Thyroid gland (tissue), 4 donors: ENCODE measurements at regions not wholly inside any gene's neighbourhood (a gene's known extent, or its start where the extent isn't known, plus 50 kb on each side); places are given as distances from the start of the nearest gene placed in this dataset.
A peak's percentile ranks its signal among the peaks of the same experiment; 100 is the strongest.
"Not testable (repeated sequence)": the region's sequence is repeated elsewhere in the genome, so short reads cannot be mapped to it uniquely, and the experiment has no call there.

Experiments
- DNase-seq, 2 donors: peaks; one replicate each; pipeline ENCODE4 v3.0.0-alpha.2; 2019
- H3K27ac ChIP-seq, 3 donors: fragments of 200-600 bp; sonication (generic); 1 replicate in 2 of 3; 2 replicates in 1 of 3; pipeline ENCODE4 v1.5.1; 2016 to 2019; ENCODE audit warnings: mild to moderate bottlenecking in 1 of 3, moderate library complexity in 1 of 3
- H3K27me3 ChIP-seq: fragments of 200-600 bp; sonication (generic); one replicate; pipeline ENCODE4 v1.5.1; 2019
- H3K36me3 ChIP-seq, 2 donors: fragments of 200-600 bp; sonication (generic); one replicate each; pipeline ENCODE4 v1.5.1; 2016 to 2019
- H3K4me1 ChIP-seq, 2 donors: fragments of 200-600 bp; sonication (generic); one replicate each; pipeline ENCODE4 v1.5.1; 2017 to 2019
- H3K4me3 ChIP-seq, 3 donors: fragments of 200-600 bp; sonication (generic); replicated peaks in 1 of 3; 1 replicate in 2 of 3; 2 replicates in 1 of 3; pipeline ENCODE4 v1.5.1; 2016; ENCODE audit warnings: mild to moderate bottlenecking in 1 of 3
- H3K9me3 ChIP-seq: fragments of 200-600 bp; sonication (generic); one replicate; pipeline ENCODE4 v1.5.1; 2017
- POLR2A ChIP-seq, 2 donors: fragments of 450-650 bp; IDR thresholded peaks; one replicate each; pipeline ENCODE4 v1.6.1; 2017; ENCODE audit warnings: antibody characterized with exemption in 2 of 2, mild to moderate bottlenecking in 2 of 2, moderate library complexity in 1 of 2
- WGBS, 2 donors: methylation state at CpG; one replicate each; pipeline ENCODE4 v1.1.5; 2017; 5-methylcytosine and 5-hydroxymethylcytosine counted together
- intact Hi-C: fragments of 100-400 bp; cut with DNase I; formaldehyde crosslinking; loops from one replicate; pipeline ENCODE4 v1.15.1; 2023
- TF ChIP-seq, protein P1 (sequence below), 6 experiments: fragments of 200-600 bp in 3 of 6; fragments of 450-650 bp in 3 of 6; sonication (generic) in 3 of 6; IDR thresholded peaks; one replicate each; pipeline ENCODE4 v1.5.1; 2016 to 2019; ENCODE audit warnings: antibody characterized with exemption in 6 of 6, mild to moderate bottlenecking in 2 of 6, inconsistent platforms in 1 of 6, moderate library complexity in 1 of 6

DNA sequence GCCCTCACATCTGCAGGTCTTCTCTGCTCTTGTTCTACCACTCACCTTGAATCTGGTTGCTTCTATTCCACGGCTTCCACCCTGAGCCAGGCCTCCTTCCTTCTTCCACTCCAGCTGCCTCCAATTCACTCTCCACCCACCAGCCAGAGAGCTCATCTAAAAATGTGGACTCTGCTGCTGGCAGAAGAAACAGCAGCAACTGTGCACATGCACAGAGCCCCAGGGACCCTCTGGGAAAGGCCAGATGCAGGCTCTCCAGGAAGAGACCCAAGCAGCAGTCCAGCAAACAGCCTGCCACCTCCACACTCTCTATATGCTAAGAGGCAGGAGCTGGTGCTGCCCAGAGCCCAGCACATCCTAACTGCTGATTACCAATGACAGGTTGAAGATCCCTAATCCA lies 162.6 kb upstream of the TOP1 start:
- H3K27me3 ChIP-seq = no peaks in the 10 kb centered on the region
- no peak for DNase-seq
- H3K27ac ChIP-seq = no peak overlapping the region
- H3K4me3 ChIP-seq = no peak overlapping the region
- H3K9me3 ChIP-seq = no peaks in the 10 kb centered on the region
- TF ChIP-seq, protein P1, sequence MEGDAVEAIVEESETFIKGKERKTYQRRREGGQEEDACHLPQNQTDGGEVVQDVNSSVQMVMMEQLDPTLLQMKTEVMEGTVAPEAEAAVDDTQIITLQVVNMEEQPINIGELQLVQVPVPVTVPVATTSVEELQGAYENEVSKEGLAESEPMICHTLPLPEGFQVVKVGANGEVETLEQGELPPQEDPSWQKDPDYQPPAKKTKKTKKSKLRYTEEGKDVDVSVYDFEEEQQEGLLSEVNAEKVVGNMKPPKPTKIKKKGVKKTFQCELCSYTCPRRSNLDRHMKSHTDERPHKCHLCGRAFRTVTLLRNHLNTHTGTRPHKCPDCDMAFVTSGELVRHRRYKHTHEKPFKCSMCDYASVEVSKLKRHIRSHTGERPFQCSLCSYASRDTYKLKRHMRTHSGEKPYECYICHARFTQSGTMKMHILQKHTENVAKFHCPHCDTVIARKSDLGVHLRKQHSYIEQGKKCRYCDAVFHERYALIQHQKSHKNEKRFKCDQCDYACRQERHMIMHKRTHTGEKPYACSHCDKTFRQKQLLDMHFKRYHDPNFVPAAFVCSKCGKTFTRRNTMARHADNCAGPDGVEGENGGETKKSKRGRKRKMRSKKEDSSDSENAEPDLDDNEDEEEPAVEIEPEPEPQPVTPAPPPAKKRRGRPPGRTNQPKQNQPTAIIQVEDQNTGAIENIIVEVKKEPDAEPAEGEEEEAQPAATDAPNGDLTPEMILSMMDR (IDR thresholded peaks at IDR 0.05) = no peak
- TF ChIP-seq POLR2A (IDR thresholded peaks at IDR 0.05) = no peak
- intact Hi-C loops = no loop called here
- H3K36me3 ChIP-seq = no peaks in the 10 kb centered on the region
- WGBS, 2 donors = 0 to 24% methylated on average over 1 of the region's 1 CpG
- peaks cover 0 to 4% of the 10 kb centered on the region in 2 donors for H3K4me1 ChIP-seq

DNA sequence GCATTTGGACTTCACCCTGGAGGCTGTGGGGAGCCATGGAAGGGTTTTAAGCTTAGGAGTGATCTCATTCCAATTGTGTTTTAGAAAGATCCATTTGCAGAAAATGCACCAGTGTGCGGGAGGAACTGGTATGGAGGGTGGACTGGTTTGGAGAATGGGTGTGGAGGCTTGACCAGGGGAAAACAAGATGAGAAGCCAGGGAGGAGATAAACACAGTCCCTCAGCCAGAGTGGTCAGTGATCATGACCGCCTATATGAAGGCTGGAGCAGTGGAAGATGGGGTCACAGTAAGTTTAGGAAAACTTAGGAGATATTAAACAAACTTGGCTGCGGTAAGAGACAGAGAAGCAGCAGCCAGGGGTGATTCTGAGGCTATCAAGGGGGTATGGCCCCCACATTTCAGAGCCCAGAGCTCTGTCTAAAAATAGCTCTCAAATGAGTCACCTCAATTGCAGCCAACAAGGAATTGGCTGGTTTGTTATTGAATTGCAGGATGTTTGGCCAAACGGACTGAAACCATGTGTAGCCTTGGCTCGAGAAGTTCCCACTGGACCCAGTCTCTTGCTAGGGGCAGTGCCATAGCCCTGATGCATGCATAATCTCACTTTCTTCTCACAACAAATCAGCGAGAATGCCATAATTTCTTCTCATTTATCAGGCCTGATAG lies 159.9 kb upstream of the TOP1 start:
- H3K4me3 ChIP-seq = no peak overlapping the region
- no peak for DNase-seq
- no peaks in the 10 kb centered on the region for H3K9me3 ChIP-seq
- intact Hi-C loops = no loop called here
- TF ChIP-seq, protein P1 (IDR thresholded peaks at IDR 0.05) = no peak
- TF ChIP-seq POLR2A (IDR thresholded peaks at IDR 0.05) = no peak
- peaks cover 0 to 4% of the 10 kb centered on the region in 2 donors for H3K4me1 ChIP-seq
- peak overlapping the region in 1 of 3 donors; percentile 54 for H3K27ac ChIP-seq
- H3K27me3 ChIP-seq = no peaks in the 10 kb centered on the region
- 62 to 71% methylated on average over 6 of the region's 6 CpGs for WGBS, 2 donors
- H3K36me3 ChIP-seq = no peaks in the 10 kb centered on the region

DNA sequence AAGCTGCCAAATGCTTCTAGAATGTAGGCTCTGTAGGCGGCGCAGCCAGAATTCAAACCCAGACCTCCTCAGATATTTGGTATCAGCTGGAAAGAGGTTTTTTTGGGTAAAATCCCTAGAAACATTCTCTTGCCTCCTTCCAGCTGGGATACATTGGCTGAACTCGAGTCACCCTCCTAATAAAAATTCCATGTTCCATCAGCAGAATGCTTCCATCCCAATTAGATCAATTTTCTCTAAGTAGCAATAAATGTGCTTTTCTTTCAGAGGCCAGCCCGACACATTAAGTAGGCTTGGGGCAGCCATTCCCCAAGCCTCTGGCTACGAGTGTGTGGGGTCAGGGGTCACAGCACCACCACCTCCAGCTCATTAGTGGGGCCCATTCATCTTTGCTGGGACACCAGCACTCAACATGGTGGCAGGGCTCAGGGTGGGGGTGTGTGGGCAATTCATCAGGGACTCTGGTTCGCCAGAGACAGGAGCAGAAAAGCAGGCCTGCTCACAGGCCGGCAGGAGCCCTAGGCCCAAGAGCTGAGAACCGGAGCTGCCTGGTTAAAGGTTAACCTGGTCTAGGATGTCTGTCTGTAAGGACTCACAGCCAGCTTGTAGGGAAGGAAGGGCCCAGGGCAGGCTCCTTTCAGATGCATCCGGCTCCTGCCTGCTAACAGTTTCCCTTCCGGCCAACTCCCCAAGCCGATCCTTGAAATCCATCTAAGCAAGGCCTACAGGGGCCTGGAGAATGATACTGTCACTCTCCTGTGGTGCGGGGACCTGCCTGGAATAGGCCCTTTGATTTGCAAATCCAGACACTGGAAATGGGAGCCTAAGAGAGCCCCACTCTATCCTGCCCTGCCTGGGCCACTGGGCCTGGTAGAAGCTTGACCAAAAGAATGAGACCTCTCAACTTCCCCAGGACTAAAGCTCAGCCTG lies 159.1 kb upstream of the TOP1 start:
- no peaks in the 10 kb centered on the region for H3K36me3 ChIP-seq
- no peak overlapping the region for H3K4me3 ChIP-seq
- 67 to 90% methylated on average over 12 of the region's 12 CpGs for WGBS, 2 donors
- no peaks in the 10 kb centered on the region for H3K9me3 ChIP-seq
- DNase-seq = no peak
- H3K4me1 ChIP-seq = peaks cover 0 to 4% of the 10 kb centered on the region in 2 donors
- H3K27me3 ChIP-seq = no peaks in the 10 kb centered on the region
- intact Hi-C loops = no loop called here
- H3K27ac ChIP-seq = no peak overlapping the region
- no peak for TF ChIP-seq POLR2A (IDR thresholded peaks at IDR 0.05)
- TF ChIP-seq, protein P1 (IDR thresholded peaks at IDR 0.05) = no peak

DNA sequence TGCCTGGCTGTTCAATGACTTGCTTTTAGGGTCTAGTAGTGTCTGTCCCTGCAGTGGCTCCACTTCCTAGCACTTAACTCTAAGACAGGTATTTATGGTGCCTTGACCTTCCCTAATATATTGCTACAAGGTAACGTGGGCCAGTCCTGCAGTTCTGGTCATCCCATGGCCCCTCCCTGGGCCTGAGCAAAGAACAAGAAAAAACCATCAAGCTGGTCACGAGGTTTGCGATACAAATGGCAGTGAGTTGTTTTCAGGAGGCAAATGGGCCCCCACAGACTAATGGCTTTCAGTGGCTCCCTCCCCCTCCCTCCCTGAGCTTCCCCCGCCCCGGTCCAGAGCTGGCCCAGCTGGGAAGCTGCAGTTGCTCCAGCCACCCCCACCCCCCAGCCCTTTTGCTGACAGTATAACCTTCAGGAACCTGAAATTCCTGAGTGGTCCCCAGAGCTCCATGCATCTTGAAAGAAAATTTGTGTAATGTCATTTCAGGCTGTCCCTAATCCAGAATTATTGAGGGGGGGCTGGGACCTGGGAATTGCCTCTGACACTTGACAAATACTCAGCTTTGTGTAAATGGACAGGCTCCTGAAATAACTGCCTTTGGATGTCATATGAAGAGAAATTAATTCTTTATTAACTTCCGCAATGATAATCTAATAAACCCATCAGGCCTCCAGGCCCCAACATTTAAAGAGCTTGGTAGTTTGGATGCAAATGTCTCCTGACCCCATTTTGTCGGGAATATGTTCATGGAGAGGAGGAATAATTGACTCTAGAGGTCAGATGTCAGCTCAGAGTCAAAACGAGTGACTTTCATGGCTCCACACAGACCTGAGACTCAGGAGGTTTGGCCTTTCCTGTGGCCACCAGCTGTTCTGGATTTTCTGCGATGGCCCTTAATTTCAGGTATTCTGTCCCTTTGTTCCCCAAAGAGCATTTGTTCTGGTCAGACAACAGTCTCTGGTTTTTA lies 153.2 kb upstream of the TOP1 start:
- WGBS, 2 donors = 55 to 60% methylated on average over 8 to 9 of the region's 9 CpGs

DNA sequence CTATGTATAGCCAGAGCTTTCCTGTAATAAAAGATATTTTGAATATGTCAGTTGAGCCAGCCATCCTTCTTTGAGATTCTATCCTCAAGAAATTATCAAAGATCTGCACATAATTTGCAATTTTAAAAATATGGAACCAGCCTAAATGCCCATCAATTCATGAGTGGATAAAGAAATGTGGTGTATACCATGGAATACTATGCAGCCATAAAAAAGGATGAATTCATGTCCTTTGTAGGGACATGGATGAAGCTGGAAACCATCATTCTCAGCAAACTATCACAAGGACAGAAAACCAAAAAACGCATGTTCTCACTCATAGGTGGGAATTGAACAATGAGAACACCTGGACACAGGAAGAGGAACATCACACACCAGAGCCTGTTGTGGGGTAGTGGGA lies 150.5 kb upstream of the TOP1 start:
- H3K4me1 ChIP-seq, H3K9me3 ChIP-seq, H3K4me3 ChIP-seq, DNase-seq, intact Hi-C loops, H3K27ac ChIP-seq, H3K36me3 ChIP-seq, H3K27me3 ChIP-seq: not testable (repeated sequence)
- 86 to 100% methylated on average over 1 of the region's 1 CpG for WGBS, 2 donors

More for the DNA sequence above, 153.2 kb upstream of the TOP1 start:
- TF ChIP-seq, protein P1 (IDR thresholded peaks at IDR 0.05) = no peak
- no peak for TF ChIP-seq POLR2A (IDR thresholded peaks at IDR 0.05)
- H3K36me3 ChIP-seq = no peaks in the 10 kb centered on the region
- H3K4me1 ChIP-seq = no peaks in the 10 kb centered on the region
- intact Hi-C loops = no loop called here
- no peak for DNase-seq
- H3K27ac ChIP-seq = no peak overlapping the region
- no peaks in the 10 kb centered on the region for H3K27me3 ChIP-seq
- H3K4me3 ChIP-seq = no peak overlapping the region
- H3K9me3 ChIP-seq = no peaks in the 10 kb centered on the region
